Spleen (tissue), 11 donors: ENCODE measurements at regions not wholly inside any gene's neighbourhood (a gene's known extent, or its start where the extent isn't known, plus 50 kb on each side); places are given as distances from the start of the nearest gene placed in this dataset.
A peak's percentile ranks its signal among the peaks of the same experiment; 100 is the strongest.

Experiments used
- DNase-seq: peaks from one replicate; pipeline ENCODE4 v3.0.0-alpha.2; 2020
- H3K27ac ChIP-seq, 8 donors: fragments of 200-600 bp; sonication (generic) in 7 of 8; 1 replicate in 4 of 8; 2 replicates in 4 of 8; pipeline versions ENCODE4 v1.5.0 to v1.8.0; 2016 to 2021; ENCODE audit warnings: inconsistent platforms in 4 of 8, mild to moderate bottlenecking in 4 of 8, moderate library complexity in 1 of 8
- H3K27me3 ChIP-seq, 7 donors: fragments of 200-600 bp; sonication (generic) in 6 of 7; replicated peaks in 1 of 7; 1 replicate in 4 of 7; 2 replicates in 3 of 7; pipeline versions ENCODE4 v1.5.0 to v1.8.0; 2016 to 2021; ENCODE audit warnings: inconsistent platforms in 3 of 7, mild to moderate bottlenecking in 1 of 7
- H3K36me3 ChIP-seq, 6 donors: fragments of 200-600 bp; sonication (generic) in 5 of 6; 1 replicate in 4 of 6; 2 replicates in 2 of 6; pipeline versions ENCODE4 v1.5.0 to v1.8.0; 2016 to 2021; ENCODE audit warnings: inconsistent platforms in 2 of 6
- H3K4me1 ChIP-seq, 6 donors: fragments of 200-600 bp; sonication (generic) in 5 of 6; 1 replicate in 3 of 6; 2 replicates in 3 of 6; pipeline versions ENCODE4 v1.5.0 to v1.8.0; 2016 to 2021; ENCODE audit warnings: inconsistent platforms in 3 of 6
- H3K4me3 ChIP-seq, 8 donors: fragments of 200-600 bp; sonication (generic) in 7 of 8; 1 replicate in 4 of 8; 2 replicates in 4 of 8; pipeline versions ENCODE4 v1.5.0 to v1.8.0; 2016 to 2021; ENCODE audit warnings: inconsistent platforms in 4 of 8, mild to moderate bottlenecking in 4 of 8, moderate library complexity in 2 of 8
- H3K9me3 ChIP-seq, 8 donors: fragments of 200-600 bp; sonication (generic) in 7 of 8; 1 replicate in 4 of 8; 2 replicates in 4 of 8; pipeline versions ENCODE4 v1.5.0 to v1.8.0; 2016 to 2021; ENCODE audit warnings: inconsistent platforms in 4 of 8
- POLR2A ChIP-seq, 3 donors: fragments of 450-650 bp; IDR thresholded peaks; one replicate each; pipeline ENCODE4 v1.5.1; 2017; ENCODE audit warnings: antibody characterized with exemption in 3 of 3, mild to moderate bottlenecking in 1 of 3
- POLR2AphosphoS5 ChIP-seq, 3 donors: sonication (generic); formaldehyde crosslinking; IDR thresholded peaks; one replicate each; pipeline ENCODE4 v1.5.1; 2017; ENCODE audit warnings: antibody characterized with exemption in 3 of 3
- WGBS, 5 donors: extraction: QIAGEN DNeasy Blood & Tissue Kit in 3 of 5; methylation state at CpG; one replicate each; pipeline versions ENCODE4 v1.1.5 to v1.1.7; 2013 to 2018; 5-methylcytosine and 5-hydroxymethylcytosine counted together
- intact Hi-C: fragments of 100-400 bp; cut with DNase I; formaldehyde crosslinking; loops from one replicate; pipeline ENCODE4 v1.15.0; 2023; ENCODE audit warnings: low total_unique reads
- TF ChIP-seq, protein P1 (sequence below), 11 experiments: fragments of 200-600 bp in 7 of 11; fragments of 450-650 bp in 4 of 11; sonication (generic) in 4 of 11; IDR thresholded peaks in 8 of 11; conservative IDR thresholded peaks in 3 of 11; 1 replicate in 7 of 11; 2 replicates in 4 of 11; pipeline versions ENCODE4 v1.4.0 to v1.8.0; 2016 to 2021; ENCODE audit warnings: antibody characterized with exemption in 11 of 11, inconsistent platforms in 4 of 11, mild to moderate bottlenecking in 1 of 11
- donor health status: healthy with polysubstance abuse.
- donor health status: DM: no; HTN: no; CAD: no; lungs with moderate emphysema.
- donor health status: DM: no; HTN: no; CAD: no.
- donor health status: Bipolar disorder and iron deficiency.
- donor health status: healthy.
- donor health status: DM: no; HTN: no; CAD: no.
- donor health status: DM: yes; HTN: yes; CAD: no.

DNA sequence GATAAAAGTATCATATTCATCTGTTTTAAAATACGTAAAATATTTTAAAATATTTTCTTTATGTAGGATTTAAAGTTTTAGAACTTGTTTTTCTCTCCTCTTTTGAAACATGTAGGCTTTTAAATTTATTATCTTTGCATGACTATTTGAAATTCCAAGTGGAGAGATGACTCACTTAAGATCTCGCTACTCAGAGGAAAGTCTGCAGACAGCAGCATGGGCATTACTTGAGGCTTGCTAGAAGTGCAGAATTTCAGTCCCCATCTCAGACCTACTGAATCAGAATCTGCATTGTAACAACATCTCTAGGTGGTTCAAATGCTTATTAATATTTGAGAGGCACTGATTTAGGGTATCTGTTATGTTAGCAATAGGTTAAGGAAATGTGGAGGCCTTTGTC lies 225.7 kb upstream of the ARX start:
- H3K36me3 ChIP-seq: no peaks in the 10 kb centered on the region
- no peaks in the 10 kb centered on the region for H3K9me3 ChIP-seq
- H3K27ac ChIP-seq: no peak overlapping the region
- TF ChIP-seq POLR2A (IDR thresholded peaks at IDR 0.05): no peak
- no peak for TF ChIP-seq POLR2AphosphoS5 (IDR thresholded peaks at IDR 0.05)
- TF ChIP-seq, protein P1, sequence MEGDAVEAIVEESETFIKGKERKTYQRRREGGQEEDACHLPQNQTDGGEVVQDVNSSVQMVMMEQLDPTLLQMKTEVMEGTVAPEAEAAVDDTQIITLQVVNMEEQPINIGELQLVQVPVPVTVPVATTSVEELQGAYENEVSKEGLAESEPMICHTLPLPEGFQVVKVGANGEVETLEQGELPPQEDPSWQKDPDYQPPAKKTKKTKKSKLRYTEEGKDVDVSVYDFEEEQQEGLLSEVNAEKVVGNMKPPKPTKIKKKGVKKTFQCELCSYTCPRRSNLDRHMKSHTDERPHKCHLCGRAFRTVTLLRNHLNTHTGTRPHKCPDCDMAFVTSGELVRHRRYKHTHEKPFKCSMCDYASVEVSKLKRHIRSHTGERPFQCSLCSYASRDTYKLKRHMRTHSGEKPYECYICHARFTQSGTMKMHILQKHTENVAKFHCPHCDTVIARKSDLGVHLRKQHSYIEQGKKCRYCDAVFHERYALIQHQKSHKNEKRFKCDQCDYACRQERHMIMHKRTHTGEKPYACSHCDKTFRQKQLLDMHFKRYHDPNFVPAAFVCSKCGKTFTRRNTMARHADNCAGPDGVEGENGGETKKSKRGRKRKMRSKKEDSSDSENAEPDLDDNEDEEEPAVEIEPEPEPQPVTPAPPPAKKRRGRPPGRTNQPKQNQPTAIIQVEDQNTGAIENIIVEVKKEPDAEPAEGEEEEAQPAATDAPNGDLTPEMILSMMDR (IDR thresholded peaks at IDR 0.05 in 8 of 11, conservative IDR thresholded peaks at IDR 0.05 in 3 of 11): no peak
- H3K4me1 ChIP-seq: no peaks in the 10 kb centered on the region
- intact Hi-C loops: no loop called here
- no peak overlapping the region for H3K4me3 ChIP-seq
- WGBS, 5 donors: 74 to 90% (median 86%) methylated on average over 2 of the region's 2 CpGs
- H3K27me3 ChIP-seq: peaks cover 0 to 5% (median 0%) of the 10 kb centered on the region in 7 donors
- DNase-seq: no peak

GRCh38 chrX:25226151-25226550 lies 210.4 kb upstream of the ARX start:
- H3K9me3 ChIP-seq: peaks cover 0 to 5% (median 0%) of the 10 kb centered on the region in 8 donors
- intact Hi-C loops: no loop called here
- H3K27me3 ChIP-seq: no peaks in the 10 kb centered on the region
- no peaks in the 10 kb centered on the region for H3K4me1 ChIP-seq
- no peak for TF ChIP-seq POLR2AphosphoS5 (IDR thresholded peaks at IDR 0.05)
- no peak for TF ChIP-seq POLR2A (IDR thresholded peaks at IDR 0.05)
- TF ChIP-seq, protein P1 (IDR thresholded peaks at IDR 0.05 in 8 of 11, conservative IDR thresholded peaks at IDR 0.05 in 3 of 11): no peak
- DNase-seq: peak; percentile 27
- H3K36me3 ChIP-seq: no peaks in the 10 kb centered on the region
- H3K27ac ChIP-seq: no peak overlapping the region
- 71 to 95% (median 79%) methylated on average over 1 to 5 of the region's 5 CpGs for WGBS, 5 donors
- H3K4me3 ChIP-seq: no peak overlapping the region

- no peaks in the 10 kb centered on the region for H3K27me3 ChIP-seq
- TF ChIP-seq POLR2AphosphoS5 (IDR thresholded peaks at IDR 0.05) (no peak), POLR2A (IDR thresholded peaks at IDR 0.05) (no peak)
- TF ChIP-seq, protein P1 (IDR thresholded peaks at IDR 0.05 in 8 of 11, conservative IDR thresholded peaks at IDR 0.05 in 3 of 11): no peak
- intact Hi-C loops: no loop called here
- no peaks in the 10 kb centered on the region for H3K36me3 ChIP-seq
- H3K4me1 ChIP-seq: no peaks in the 10 kb centered on the region
- no peak overlapping the region for H3K27ac ChIP-seq
- no peaks in the 10 kb centered on the region for H3K9me3 ChIP-seq
- H3K4me3 ChIP-seq: no peak overlapping the region
- DNase-seq: no peak
These were observed 203.7 kb upstream of the ARX start for GRCh38 chrX:25219480-25219879.

DNA sequence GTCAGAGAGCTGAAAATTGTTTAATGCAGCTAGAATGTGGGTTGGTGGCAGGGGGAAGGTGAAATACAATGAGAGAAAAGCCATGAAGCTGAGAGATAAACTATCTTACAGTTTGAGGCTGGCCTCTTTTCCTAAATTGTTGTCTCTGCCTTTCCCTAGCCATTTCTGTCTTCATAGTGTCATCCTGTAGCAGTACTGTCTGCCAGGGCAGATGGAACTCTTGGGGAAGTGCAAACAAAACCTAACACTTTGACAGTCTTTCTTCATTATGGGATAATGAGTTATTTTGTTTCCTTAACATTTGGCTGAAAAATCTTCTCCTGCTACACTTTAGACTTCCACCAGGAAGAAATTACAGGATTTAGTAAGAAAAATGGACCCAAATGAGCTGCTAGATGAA lies 197.8 kb upstream of the ARX start:
- intact Hi-C loops: no loop called here
- H3K9me3 ChIP-seq: no peaks in the 10 kb centered on the region
- H3K4me3 ChIP-seq: no peak overlapping the region
- no peaks in the 10 kb centered on the region for H3K27me3 ChIP-seq
- no peak for DNase-seq
- TF ChIP-seq POLR2AphosphoS5 (IDR thresholded peaks at IDR 0.05) (no peak), POLR2A (IDR thresholded peaks at IDR 0.05) (no peak)
- TF ChIP-seq, protein P1 (IDR thresholded peaks at IDR 0.05 in 8 of 11, conservative IDR thresholded peaks at IDR 0.05 in 3 of 11): no peak
- H3K4me1 ChIP-seq: no peaks in the 10 kb centered on the region
- no peaks in the 10 kb centered on the region for H3K36me3 ChIP-seq
- no peak overlapping the region for H3K27ac ChIP-seq
